Right renal pelvis (tissue), 4 donors: ENCODE measurements at regions not wholly inside any gene's neighbourhood (a gene's known extent, or its start where the extent isn't known, plus 50 kb on each side); places are given as distances from the start of the nearest gene placed in this dataset.
"Not testable (repeated sequence)": the region's sequence is repeated elsewhere in the genome, so short reads cannot be mapped to it uniquely, and the experiment has no call there.

Source experiments
- DNase-seq, 4 donors: peaks; one replicate each; pipeline ENCODE4 v3.0.0-alpha.2; 2013; ENCODE audit warnings: low read depth in 4 of 4, low spot score in 3 of 4, missing footprints in 1 of 4

DNA sequence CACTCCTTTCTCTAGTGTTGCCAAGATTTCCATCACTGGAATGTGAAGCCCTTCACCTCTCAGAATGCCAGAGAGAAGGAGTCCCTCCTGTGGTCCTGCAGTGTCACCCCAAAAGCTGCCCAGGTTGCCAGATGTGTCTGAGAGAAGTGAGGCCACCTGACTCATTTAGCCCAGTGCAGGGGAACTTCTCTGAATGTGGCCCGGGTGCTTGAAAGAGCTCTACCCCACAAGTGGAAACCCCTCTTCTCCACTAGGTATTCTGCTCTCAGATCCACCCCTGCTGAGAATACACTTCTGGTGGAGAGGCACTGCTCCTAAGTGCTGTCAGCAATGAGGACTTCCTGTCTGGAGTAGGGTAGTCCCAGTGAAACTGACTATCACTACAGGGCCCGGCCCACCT lies 334.8 kb downstream of the ANAPC1 start:
- not testable (repeated sequence) for DNase-seq

GRCh38 chr2:111551428-111551827 lies 332.6 kb downstream of the ANAPC1 start:
- not testable (repeated sequence) for DNase-seq

GRCh38 chr2:111552625-111553024 lies 331.4 kb downstream of the ANAPC1 start:
- not testable (repeated sequence) for DNase-seq

GRCh38 chr2:111559301-111559700 lies 324.7 kb downstream of the ANAPC1 start:
- DNase-seq = not testable (repeated sequence)

- DNase-seq = not testable (repeated sequence)
Observed at GRCh38 chr2:111559814-111560213, 324.2 kb downstream of the ANAPC1 start.

DNA sequence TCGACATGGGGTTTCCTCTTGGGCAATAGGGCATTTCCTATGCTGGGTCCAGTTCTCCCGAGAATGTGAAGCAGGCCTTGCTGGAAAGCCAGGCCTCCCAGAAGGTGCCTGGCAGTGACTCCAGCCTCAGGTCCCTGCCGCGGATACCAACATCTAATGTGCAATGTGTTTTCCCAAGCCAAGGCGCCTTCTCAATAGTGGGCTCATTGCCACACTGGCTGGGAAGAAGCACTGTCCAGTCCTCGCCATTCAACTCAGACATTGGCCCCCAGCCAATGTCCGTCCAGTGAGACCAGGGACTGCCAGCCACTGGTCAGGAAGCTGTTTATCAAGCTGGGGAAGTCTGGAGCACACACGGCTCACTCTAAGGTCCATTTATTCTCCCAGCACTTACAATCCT lies 317.9 kb downstream of the ANAPC1 start:
- peak in 1 of 4 donors; percentile 7 for DNase-seq

DNA sequence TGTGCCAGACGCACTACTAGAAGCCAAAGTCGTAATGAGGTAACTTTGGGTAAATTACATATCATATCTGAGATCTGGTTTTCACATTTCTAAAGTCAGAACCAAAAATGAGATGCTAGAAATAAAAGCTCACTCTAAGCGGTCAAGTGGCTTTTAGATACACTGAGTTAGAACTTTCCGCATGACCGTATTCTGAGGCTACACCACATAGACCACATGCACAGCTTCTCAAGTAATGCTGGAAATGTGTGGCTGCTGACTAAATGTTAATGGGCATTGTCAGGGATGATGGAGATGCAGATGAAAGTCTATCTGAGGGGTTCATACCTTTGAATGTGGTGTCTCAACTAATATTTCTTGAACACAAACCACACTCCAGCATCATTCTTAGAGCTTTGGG lies 316.8 kb downstream of the ANAPC1 start:
- DNase-seq = not testable (repeated sequence)

DNA sequence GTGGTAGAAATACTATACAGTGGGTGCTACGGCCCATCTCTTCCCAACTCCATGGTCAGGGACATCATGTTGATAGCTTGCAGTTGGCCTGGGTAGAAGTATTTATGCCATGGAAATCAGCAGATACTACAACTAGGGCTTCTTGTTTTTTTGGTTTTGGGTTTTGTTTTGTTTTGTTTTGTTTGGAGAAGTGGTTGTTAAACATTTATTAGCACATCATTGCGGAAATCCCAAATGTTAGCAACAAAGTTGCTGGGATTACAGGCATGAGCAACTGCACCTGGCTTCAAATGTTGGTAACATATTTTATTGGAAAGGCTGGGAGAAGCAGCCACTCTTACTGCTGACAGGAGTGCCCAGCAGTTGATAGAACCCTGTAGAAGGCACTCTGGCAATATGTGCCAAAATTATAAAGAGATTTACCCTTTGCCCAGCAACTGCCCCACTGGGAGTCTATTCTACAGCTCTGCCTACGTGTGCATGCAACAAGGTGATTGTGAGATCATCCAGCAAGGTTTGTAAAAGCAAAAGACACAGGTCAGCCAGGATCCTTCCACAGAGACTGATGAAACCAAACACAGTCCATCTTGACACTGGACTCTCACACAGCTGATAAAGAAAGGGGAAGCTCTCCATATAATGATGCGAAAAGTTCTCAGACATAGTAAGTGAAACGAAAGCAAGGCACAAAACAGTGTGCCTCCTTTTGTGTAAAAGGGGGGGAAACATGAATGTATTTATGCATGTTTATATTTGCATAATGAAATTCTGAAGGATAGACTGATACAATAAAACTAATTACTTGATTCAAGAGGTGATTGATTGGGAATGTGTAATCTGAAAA lies 314.4 kb downstream of the ANAPC1 start:
- DNase-seq = not testable (repeated sequence)

- not testable (repeated sequence) for DNase-seq
Observed at GRCh38 chr2:111570300-111571114, 313.5 kb downstream of the ANAPC1 start.

GRCh38 chr2:111574803-111575202 lies 309.2 kb downstream of the ANAPC1 start:
- not testable (repeated sequence) for DNase-seq

DNA sequence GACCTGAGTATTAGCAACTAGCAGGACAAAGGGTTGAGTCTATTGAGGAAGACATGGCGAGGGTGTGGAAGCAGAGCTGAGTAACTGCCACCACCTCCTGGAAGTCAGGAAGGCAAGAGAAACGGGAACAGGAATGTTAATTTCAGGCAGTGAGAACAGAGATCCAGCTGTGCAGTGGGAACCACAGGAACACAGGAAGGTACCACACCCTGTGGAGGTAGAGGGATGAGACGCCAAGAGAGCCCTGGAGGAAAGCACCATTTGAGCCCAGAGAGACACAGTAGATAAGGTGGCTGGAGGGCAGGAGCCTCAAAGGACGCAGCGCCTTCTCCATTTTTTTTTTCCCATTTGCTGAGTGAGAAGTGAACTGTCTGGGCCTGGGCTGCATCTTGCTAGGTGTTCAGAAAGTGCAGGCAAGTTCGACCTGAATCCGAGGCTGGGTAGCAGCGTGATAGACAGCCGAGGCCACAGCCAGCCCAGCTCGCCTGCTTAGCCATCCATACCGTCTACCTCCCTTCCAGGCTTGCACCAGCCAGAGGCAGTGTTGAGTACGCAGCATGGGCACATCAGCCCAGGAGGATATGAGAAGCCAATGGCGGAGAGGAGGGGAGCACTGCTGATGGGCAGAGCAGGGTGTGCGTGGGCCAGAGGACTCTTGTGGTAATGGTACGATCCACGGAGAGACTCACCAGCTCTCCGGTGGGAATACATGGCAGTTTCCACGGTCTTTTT lies 306.7 kb downstream of the ANAPC1 start:
- not testable (repeated sequence) for DNase-seq

GRCh38 chr2:111579500-111580134 lies 304.4 kb downstream of the ANAPC1 start:
- not testable (repeated sequence) for DNase-seq

- not testable (repeated sequence) for DNase-seq
Observed at GRCh38 chr2:111580616-111581015, 303.4 kb downstream of the ANAPC1 start.

GRCh38 chr2:111582090-111582489 lies 301.9 kb downstream of the ANAPC1 start:
- DNase-seq = not testable (repeated sequence)

GRCh38 chr2:111583480-111583879 lies 300.5 kb downstream of the ANAPC1 start:
- DNase-seq = not testable (repeated sequence)

DNA sequence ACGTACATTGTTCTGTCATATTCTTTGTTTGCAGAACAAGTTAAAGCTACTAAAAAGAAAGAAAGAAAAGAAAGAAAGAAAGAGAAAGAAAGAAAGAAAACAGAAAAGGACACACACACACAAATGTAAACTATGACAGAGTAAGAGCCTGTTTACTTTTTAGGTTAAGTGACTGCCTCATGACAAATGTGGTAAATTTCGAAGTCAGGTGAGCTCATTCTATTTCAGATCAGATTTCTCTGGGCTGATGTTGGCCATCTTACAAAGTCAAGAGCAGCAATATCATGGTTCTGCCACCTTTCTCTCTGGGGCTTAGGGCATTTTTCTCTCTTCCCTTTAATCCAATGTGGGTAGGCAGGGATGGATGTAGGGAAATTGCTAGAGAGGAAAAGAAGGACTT lies 299.5 kb downstream of the ANAPC1 start:
- not testable (repeated sequence) for DNase-seq

DNA sequence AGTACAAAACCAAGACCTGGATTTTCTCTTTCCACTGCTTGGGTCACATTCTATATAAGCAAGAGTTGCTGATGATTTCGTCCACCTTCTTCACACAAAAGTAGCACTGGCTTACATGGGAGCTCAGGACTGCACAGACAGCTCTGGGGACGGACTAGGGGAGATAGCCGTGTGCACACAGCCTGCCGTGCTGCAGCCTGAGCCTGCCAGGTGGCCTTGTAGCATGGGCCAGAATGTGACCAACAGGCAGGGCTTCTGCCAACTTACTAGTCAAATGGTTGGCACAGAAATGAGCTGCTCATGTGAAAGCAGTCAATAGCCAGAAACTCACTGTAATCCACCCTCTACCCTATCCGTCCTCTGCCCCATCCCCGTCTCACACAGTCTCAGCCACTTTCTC lies 299.0 kb downstream of the ANAPC1 start:
- DNase-seq = not testable (repeated sequence)

DNA sequence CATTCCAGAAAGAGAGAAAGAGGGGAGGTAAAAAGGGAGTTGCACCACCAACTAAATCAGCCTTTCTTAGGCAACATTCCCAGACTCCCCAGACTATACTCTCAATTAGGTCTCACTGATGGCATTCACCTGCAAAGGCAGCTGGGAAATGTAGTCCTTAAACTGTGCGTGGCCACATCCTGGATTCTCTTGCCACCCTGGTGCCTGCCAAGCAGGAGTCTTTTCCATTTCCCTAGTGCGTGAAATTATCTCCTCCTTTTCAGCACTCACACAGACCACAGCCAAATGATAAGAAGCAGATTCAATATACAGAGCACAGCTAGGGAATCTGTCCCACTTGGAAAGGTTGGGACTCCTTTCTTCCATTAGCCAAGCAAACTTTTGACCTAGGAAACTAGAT lies 298.0 kb downstream of the ANAPC1 start:
- DNase-seq = not testable (repeated sequence)

DNA sequence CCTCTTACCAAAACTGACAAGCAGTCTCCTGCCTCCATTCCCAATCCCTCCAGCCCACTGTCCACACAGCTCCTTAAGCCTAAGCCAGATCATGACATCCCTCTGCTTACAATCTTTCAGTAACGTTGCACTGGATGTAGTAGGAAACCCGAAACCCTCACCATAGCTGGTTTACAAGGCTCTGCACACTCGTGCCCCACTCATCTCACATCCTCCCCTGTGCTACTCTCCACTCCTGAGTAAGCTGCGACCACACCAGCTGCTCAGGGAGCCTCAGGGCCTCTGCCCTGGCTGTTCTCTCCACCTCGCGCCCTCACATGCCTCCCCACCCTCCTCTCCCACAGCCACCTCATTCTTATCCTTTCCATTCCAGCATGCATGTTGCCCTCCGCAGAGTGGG lies 288.9 kb downstream of the ANAPC1 start:
- DNase-seq = not testable (repeated sequence)
